Glutamatergic neuron (in vitro differentiated cells): ENCODE measurements at regions not wholly inside any gene's neighbourhood (a gene's known extent, or its start where the extent isn't known, plus 50 kb on each side); places are given as distances from the start of the nearest gene placed in this dataset.
"Not testable (repeated sequence)": the region's sequence is repeated elsewhere in the genome, so short reads cannot be mapped to it uniquely, and the experiment has no call there.

ENCODE experiments used
- DNase-seq: peaks from one replicate; pipeline ENCODE4 v3.0.0; 2022
- H3K27ac Mint-ChIP-seq: one replicate; pipeline ENCODE4 v1.8.0; 2020; ENCODE audit warnings: mild to moderate bottlenecking, mixed read lengths, inconsistent platforms; ENCODE audit not compliant: unreplicated experiment
- H3K27me3 Mint-ChIP-seq: one replicate; pipeline ENCODE4 v1.8.0; 2020; ENCODE audit warnings: mild to moderate bottlenecking, moderate library complexity, mixed read lengths, inconsistent platforms; ENCODE audit not compliant: unreplicated experiment
- H3K36me3 Mint-ChIP-seq: one replicate; pipeline ENCODE4 v1.8.0; 2020; ENCODE audit warnings: mild to moderate bottlenecking, mixed read lengths, inconsistent platforms; ENCODE audit not compliant: unreplicated experiment
- H3K4me1 Mint-ChIP-seq: one replicate; pipeline ENCODE4 v1.8.0; 2020; ENCODE audit warnings: mild to moderate bottlenecking, low read depth, mixed read lengths, inconsistent platforms; ENCODE audit not compliant: unreplicated experiment
- H3K4me3 Mint-ChIP-seq: one replicate; pipeline ENCODE4 v1.8.0; 2020; ENCODE audit warnings: mild to moderate bottlenecking, mixed read lengths, inconsistent platforms; ENCODE audit not compliant: unreplicated experiment
- H3K9me3 Mint-ChIP-seq: one replicate; pipeline ENCODE4 v1.8.0; 2020; ENCODE audit warnings: mild to moderate bottlenecking, moderate library complexity, mixed read lengths, inconsistent platforms; ENCODE audit not compliant: unreplicated experiment
- TF ChIP-seq, protein P1 (sequence below): fragments of 200-600 bp; sonication (generic); IDR thresholded peaks from one replicate; pipeline ENCODE4 v1.5.0; 2021; ENCODE audit not compliant: partially characterized antibody, unreplicated experiment

DNA sequence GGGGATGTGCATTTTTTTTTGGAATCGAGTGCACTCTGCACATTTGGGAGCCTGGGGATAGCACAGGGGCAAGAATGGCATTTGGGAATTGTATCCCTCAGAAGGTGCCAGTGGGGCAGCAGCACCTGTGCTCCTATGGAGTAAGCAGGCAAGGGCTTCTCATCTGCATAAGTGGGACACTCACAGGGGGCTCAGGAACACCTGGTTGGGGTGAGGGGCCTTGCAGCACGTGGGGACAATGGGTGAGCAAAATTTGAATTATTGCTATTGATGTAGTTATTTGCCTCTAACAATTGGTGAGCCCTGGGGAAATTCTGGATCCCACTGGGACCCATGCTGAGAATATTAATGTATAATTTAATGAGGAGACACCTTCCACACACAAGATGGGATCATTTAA, 274.2 kb downstream of the TTC6 start:
- Mint-ChIP-seq H3K9me3 (no peaks in the 10 kb centered on the region), H3K27ac (no peak overlapping the region), H3K27me3 (no peaks in the 10 kb centered on the region), H3K4me3 (no peak overlapping the region), H3K4me1 (no peaks in the 10 kb centered on the region), H3K36me3 (no peaks in the 10 kb centered on the region)
- TF ChIP-seq, protein P1, sequence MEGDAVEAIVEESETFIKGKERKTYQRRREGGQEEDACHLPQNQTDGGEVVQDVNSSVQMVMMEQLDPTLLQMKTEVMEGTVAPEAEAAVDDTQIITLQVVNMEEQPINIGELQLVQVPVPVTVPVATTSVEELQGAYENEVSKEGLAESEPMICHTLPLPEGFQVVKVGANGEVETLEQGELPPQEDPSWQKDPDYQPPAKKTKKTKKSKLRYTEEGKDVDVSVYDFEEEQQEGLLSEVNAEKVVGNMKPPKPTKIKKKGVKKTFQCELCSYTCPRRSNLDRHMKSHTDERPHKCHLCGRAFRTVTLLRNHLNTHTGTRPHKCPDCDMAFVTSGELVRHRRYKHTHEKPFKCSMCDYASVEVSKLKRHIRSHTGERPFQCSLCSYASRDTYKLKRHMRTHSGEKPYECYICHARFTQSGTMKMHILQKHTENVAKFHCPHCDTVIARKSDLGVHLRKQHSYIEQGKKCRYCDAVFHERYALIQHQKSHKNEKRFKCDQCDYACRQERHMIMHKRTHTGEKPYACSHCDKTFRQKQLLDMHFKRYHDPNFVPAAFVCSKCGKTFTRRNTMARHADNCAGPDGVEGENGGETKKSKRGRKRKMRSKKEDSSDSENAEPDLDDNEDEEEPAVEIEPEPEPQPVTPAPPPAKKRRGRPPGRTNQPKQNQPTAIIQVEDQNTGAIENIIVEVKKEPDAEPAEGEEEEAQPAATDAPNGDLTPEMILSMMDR, result no peak
- no peak for DNase-seq

GRCh38 chr14:37870170-37870569, 274.7 kb downstream of the TTC6 start:
- Mint-ChIP-seq H3K36me3 (no peaks in the 10 kb centered on the region), H3K9me3 (no peaks in the 10 kb centered on the region), H3K27me3 (no peaks in the 10 kb centered on the region), H3K4me1 (peaks cover 3% of the 10 kb centered on the region), H3K4me3 (no peak overlapping the region), H3K27ac (no peak overlapping the region)
- TF ChIP-seq, protein P1, result no peak
- DNase-seq, result no peak

- TF ChIP-seq, protein P1, result no peak
- no peak overlapping the region for H3K4me3 Mint-ChIP-seq
- H3K4me1 Mint-ChIP-seq, result peaks cover 3% of the 10 kb centered on the region
- no peaks in the 10 kb centered on the region for H3K36me3 Mint-ChIP-seq
- no peaks in the 10 kb centered on the region for H3K27me3 Mint-ChIP-seq
- H3K27ac Mint-ChIP-seq, result no peak overlapping the region
- H3K9me3 Mint-ChIP-seq, result no peaks in the 10 kb centered on the region
- DNase-seq, result no peak
These were observed 275.4 kb downstream of the TTC6 start for GRCh38 chr14:37870632-37871346.

- not testable (repeated sequence) for DNase-seq, H3K9me3 Mint-ChIP-seq, H3K4me1 Mint-ChIP-seq, H3K27me3 Mint-ChIP-seq, H3K36me3 Mint-ChIP-seq, H3K4me3 Mint-ChIP-seq, H3K27ac Mint-ChIP-seq
These were observed 278.6 kb downstream of the TTC6 start for GRCh38 chr14:37874065-37874428.

DNA sequence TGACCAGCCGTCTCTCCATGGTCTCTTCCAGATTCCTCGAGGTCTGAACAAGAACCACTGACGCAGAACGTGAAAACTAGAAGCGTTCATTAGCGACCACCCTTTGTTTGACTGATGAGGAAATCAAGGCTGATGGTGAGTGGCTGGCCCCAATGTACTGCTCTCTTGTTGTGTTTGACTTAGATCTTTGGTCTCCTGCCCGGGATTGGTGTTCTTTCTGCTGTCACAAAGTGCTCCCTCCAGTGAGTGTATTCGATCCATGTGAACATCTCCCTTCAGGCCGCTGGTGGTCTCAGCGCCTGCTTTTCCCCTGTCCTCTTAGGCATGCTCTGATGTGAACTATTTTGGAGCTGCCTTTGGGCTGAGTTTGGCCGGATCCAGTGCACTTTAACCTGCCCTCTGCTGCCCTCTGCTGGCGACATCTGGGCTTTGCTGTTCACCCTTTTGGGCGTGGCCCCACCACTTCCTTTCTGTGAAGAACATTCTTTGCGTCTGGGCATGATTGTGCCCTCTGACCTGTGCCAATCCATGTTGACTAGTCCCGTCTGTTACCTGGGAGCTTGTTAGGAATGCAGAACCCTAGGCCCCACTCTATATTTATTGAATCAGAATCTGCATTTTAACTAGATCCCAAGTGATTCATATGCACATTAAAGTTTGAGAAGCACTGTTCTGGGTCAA, 279.1 kb downstream of the TTC6 start:
- no peaks in the 10 kb centered on the region for H3K9me3 Mint-ChIP-seq
- peak; percentile 92 for DNase-seq
- peaks cover 2% of the 10 kb centered on the region for H3K27me3 Mint-ChIP-seq
- TF ChIP-seq, protein P1, result peak; percentile 89
- H3K27ac Mint-ChIP-seq, result no peak overlapping the region
- no peak overlapping the region for H3K4me3 Mint-ChIP-seq
- H3K36me3 Mint-ChIP-seq, result no peaks in the 10 kb centered on the region
- H3K4me1 Mint-ChIP-seq, result peaks cover 3% of the 10 kb centered on the region
